Body of pancreas (tissue), 4 donors: ENCODE measurements at regions not wholly inside any gene's neighbourhood (a gene's known extent, or its start where the extent isn't known, plus 50 kb on each side); places are given as distances from the start of the nearest gene placed in this dataset.

Experiments
- ATAC-seq: fragments of 150-250 bp; one replicate; pipeline ENCODE4 v1.9.1; 2016
- DNase-seq, 4 donors: peaks; one replicate each; pipeline ENCODE4 v3.0.0-alpha.2; 2019
- H3K27ac ChIP-seq, 4 donors: fragments of 200-600 bp; sonication (generic); 1 replicate in 3 of 4; 2 replicates in 1 of 4; pipeline versions ENCODE4 v1.5.1 to v1.6.1; 2016 to 2019; ENCODE audit warnings: mild to moderate bottlenecking in 1 of 4, mixed read lengths in 1 of 4, moderate library complexity in 1 of 4
- H3K27me3 ChIP-seq, 2 donors: fragments of 200-600 bp; sonication (generic); one replicate each; pipeline ENCODE4 v1.6.0; 2016; ENCODE audit warnings: mild to moderate bottlenecking in 1 of 2
- H3K36me3 ChIP-seq, 2 donors: fragments of 200-600 bp; sonication (generic); replicated peaks in 1 of 2; 2 replicates each; pipeline ENCODE4 v1.5.1; 2016; ENCODE audit warnings: low read depth in 2 of 2; ENCODE audit not compliant: insufficient read depth in 1 of 2
- H3K4me1 ChIP-seq: fragments of 200-600 bp; sonication (generic); one replicate; pipeline ENCODE4 v1.6.0; 2016
- H3K4me3 ChIP-seq, 2 donors: fragments of 200-600 bp; sonication (generic); 1 replicate in 1 of 2; 2 replicates in 1 of 2; pipeline ENCODE4 v1.5.1; 2016 to 2019
- H3K9me3 ChIP-seq, 3 donors: fragments of 200-600 bp; sonication (generic); 1 replicate in 2 of 3; 2 replicates in 1 of 3; pipeline ENCODE4 v1.5.1; 2016
- CTCF ChIP-seq, 7 experiments: fragments of 450-650 bp in 4 of 7; fragments of 200-600 bp in 3 of 7; sonication (generic) in 3 of 7; IDR thresholded peaks; one replicate each; pipeline ENCODE4 v1.5.1; 2016 to 2019; ENCODE audit warnings: antibody characterized with exemption in 7 of 7
- POLR2A ChIP-seq, 3 donors: fragments of 450-650 bp; IDR thresholded peaks; one replicate each; pipeline ENCODE4 v1.6.1; 2016; ENCODE audit warnings: antibody characterized with exemption in 3 of 3, mild to moderate bottlenecking in 2 of 3
- WGBS, 2 donors: methylation state at CpG; one replicate each; pipeline ENCODE4 v1.1.5; 2017; 5-methylcytosine and 5-hydroxymethylcytosine counted together
- intact Hi-C: fragments of 100-400 bp; cut with DNase I; formaldehyde crosslinking; loops from one replicate; pipeline ENCODE4 v1.15.1; 2023

GRCh38 chr5:136905571-136905970 is 540.2 kb upstream of the TRPC7 start:
- no peaks in the 10 kb centered on the region for H3K9me3 ChIP-seq
- no peaks in the 10 kb centered on the region for H3K4me1 ChIP-seq
- ATAC-seq (no peak), DNase-seq (no peak)
- TF ChIP-seq CTCF (IDR thresholded peaks at IDR 0.05) = no peak
- intact Hi-C loops = no loop called here
- no peaks in the 10 kb centered on the region for H3K36me3 ChIP-seq
- no peak overlapping the region for H3K27ac ChIP-seq
- H3K27me3 ChIP-seq = no peaks in the 10 kb centered on the region
- H3K4me3 ChIP-seq = no peak overlapping the region

- no peaks in the 10 kb centered on the region for H3K27me3 ChIP-seq
- no peaks in the 10 kb centered on the region for H3K36me3 ChIP-seq
- intact Hi-C loops = no loop called here
- ATAC-seq = no peak
- no peaks in the 10 kb centered on the region for H3K4me1 ChIP-seq
- H3K9me3 ChIP-seq = no peaks in the 10 kb centered on the region
- no peak for DNase-seq
- H3K4me3 ChIP-seq = no peak overlapping the region
- TF ChIP-seq POLR2A (IDR thresholded peaks at IDR 0.05) (no peak), CTCF (IDR thresholded peaks at IDR 0.05) (no peak)
- WGBS, 2 donors = 60 to 63% methylated on average over 5 of the region's 5 CpGs
- no peak overlapping the region for H3K27ac ChIP-seq
These were observed 528.7 kb upstream of the TRPC7 start for GRCh38 chr5:136894070-136894469.

GRCh38 chr5:136892000-136892399 is 526.7 kb upstream of the TRPC7 start:
- ATAC-seq (no peak), DNase-seq (no peak)
- Histone ChIP-seq H3K4me3 (no peak overlapping the region), H3K36me3 (no peaks in the 10 kb centered on the region), H3K27me3 (no peaks in the 10 kb centered on the region), H3K9me3 (no peaks in the 10 kb centered on the region), H3K4me1 (no peaks in the 10 kb centered on the region), H3K27ac (no peak overlapping the region)
- whole genome bisulfite sequencing, 2 donors = 62 to 63% methylated on average over 3 of the region's 3 CpGs
- no peak for TF ChIP-seq POLR2A (IDR thresholded peaks at IDR 0.05)
- no peak for TF ChIP-seq CTCF (IDR thresholded peaks at IDR 0.05)
- intact Hi-C loops = no loop called here

GRCh38 chr5:136891175-136891972 is 526.0 kb upstream of the TRPC7 start:
- no peaks in the 10 kb centered on the region for H3K27me3 ChIP-seq
- H3K4me1 ChIP-seq = no peaks in the 10 kb centered on the region
- no peak overlapping the region for H3K27ac ChIP-seq
- TF ChIP-seq POLR2A (IDR thresholded peaks at IDR 0.05) (no peak), CTCF (IDR thresholded peaks at IDR 0.05) (no peak)
- no peak for ATAC-seq
- 51 to 60% methylated on average over 6 of the region's 6 CpGs for WGBS, 2 donors
- H3K36me3 ChIP-seq = no peaks in the 10 kb centered on the region
- no peak for DNase-seq
- no peaks in the 10 kb centered on the region for H3K9me3 ChIP-seq
- H3K4me3 ChIP-seq = no peak overlapping the region
- intact Hi-C loops = no loop called here
